ENCODE measurements at regions not wholly inside any gene's neighbourhood (a gene's known extent, or its start where the extent isn't known, plus 50 kb on each side); places are given as distances from the start of the nearest gene placed in this dataset.

DNA sequence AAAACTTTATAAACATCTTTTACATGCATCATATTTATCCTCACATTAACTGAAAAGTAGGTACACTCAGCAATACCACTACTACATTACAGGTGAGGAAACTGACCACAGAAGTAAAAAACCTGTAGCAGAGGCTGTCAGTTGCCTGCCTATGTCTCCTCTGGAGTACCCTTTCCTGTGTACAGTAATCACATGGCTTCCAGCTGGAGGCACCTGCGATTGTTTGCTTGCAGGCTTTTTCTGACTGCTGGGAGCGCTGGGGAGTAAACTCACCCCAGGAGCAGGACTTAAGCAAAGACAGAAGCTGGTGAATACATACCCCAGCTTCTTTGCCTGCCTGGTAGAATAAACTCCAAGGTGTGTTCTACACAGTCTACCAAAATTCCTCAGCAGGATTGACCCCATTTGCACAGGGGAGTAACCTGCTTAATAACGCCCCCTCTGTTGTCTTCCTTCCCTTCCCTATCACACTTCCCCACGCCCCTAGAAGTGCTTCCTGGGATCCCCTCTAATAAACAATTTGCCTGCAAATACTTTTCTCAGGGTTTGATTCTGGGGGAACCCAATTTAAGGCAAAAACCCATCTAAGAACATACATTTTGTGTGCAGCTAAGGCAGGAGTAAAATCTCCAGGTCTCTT is 138.9 kb downstream of the PTH2R start:
- no peak for DNase-seq

DNA sequence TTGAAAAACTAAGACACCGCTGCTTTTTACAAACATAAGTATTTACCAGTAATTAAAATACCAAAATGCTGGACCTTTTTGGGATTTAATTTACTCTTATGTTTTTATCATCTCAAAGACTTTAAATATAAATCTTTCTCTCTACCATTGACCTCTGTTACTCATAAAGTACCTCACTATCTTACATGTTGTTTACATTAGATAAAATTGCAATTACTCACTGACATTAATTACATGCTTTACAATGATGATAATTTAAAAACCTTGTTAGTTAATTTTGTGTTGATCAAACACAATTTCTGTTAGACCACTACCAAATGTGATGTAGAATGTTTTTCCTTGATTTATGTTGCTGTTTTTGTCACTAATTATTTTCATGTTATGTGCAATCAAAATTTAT is 139.5 kb downstream of the PTH2R start:
- DNase-seq = no peak

DNA sequence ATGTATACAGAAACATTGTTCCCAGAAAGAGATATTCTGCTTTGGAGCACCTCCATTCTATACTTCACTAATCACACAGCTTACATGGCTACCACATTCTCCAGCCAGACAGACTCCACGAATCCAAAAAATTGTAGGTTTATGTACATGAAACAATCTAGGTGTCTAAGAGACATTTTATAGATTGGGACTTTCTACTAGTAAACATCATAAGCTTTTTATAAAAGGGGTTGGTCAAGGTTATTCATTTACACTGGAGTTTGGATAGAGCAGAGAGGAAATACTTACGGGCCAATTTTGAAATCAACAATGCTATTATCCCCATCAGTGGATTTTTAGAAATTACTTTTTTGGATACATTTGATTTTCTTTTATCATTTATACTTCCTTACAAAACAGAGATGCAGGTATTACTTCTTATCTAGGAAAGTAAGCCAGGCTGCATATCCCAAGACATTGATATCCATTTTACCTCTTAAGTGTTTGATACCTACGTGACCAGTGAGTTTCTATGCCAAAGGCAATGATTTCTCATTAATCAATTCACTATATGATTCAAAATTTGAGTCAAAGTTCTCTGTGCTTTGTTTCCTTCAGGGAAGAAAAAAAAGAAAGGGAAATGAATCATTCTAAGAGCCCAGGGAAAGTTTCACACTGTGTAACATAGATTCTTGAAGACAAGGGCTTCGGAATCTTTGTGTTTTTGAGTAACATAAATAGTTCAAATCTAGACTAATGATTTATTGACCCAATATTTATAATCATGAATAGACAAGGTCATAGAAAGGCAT is 140.5 kb downstream of the PTH2R start:
- DNase-seq = no peak

DNA sequence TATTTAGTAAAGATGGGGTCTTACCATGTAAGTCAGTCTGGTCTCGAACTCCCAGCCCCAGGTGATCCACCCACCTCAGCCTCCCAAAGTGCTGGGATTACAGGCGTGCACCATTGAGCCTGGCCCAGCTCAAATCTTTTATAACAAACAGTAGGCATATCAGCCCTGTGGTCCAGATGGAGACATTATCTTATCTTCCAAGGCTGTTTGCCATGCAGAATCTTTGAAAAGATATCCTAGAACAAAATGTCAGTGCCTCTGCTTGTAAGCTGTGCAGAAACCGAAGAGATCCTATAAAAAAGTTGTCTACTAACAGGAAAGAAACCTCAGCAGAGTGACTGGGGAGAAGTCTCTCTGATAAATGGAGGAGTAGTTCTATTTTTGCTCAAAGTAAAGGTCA is 142.1 kb downstream of the PTH2R start:
- no peak for DNase-seq

DNA sequence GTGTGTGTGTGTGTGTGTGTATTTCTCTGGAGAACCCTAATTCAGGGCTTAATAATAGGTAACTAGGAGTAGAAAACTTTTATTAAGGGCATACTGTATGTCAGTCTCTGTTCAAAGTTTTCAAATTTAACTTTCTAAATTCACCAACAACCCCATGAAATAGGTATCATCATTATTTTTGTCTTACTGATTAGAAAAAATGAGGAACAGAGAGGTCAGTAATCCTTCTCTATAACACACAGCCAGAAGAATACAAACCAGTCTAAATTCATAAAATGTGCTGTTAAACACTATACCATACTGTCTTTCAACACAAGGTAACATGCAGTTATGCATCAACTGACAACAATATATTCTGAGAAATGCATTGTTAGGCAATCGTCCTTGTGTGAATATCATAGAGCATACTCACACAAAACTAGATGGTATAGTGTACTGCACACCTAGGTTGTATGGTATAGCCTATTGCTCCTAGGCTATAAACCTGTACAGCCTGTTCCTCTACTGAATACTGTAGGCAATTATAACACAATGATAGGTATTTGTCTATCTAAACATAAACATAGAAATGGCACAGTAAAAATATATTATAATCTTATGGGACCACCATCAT is 143.1 kb downstream of the PTH2R start:
- no peak for DNase-seq

DNA sequence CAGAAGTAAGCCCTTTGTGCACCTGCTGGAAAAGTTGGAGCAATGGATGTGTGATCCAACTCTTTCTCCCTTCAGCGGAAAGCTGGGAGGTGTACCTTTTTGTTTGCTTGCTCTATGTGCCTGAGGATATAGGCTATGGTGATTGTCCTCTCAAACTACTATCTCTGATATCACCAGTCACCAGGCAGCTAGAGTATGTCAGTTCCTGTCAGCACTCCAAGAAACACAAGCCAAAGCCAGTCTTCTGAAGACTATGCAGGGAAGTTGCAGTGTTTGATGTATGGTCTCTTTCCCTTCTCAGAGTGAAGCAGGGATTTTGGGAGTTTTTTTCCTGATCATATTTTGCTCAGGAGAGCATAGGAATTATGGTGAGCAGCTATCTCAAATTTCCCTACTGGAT is 146.4 kb downstream of the PTH2R start:
- no peak for DNase-seq

DNA sequence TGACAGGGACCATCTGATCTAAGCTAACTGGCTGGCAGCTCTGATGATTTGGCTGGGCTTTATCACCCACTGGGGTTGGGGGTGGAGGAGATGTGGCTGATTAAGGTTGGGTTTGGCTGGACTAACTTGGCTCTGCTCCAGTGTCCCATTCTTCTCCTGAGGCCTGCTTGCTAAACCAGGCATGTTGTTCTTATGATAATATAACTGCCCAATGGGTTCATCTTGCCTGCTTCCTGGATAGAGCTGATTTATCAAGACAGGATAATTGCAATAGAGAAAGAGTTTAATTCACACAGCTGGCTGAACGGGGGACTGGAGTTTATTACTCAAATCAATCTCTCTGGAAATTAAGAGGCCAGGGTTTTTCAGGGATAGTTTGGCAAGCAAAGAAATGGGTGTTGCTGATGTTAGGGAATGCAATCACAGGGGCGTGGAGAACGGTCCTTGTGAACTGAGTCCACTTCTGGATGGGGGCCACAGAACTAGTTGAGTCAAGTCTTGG is 150.4 kb downstream of the PTH2R start:
- no peak for DNase-seq

DNA sequence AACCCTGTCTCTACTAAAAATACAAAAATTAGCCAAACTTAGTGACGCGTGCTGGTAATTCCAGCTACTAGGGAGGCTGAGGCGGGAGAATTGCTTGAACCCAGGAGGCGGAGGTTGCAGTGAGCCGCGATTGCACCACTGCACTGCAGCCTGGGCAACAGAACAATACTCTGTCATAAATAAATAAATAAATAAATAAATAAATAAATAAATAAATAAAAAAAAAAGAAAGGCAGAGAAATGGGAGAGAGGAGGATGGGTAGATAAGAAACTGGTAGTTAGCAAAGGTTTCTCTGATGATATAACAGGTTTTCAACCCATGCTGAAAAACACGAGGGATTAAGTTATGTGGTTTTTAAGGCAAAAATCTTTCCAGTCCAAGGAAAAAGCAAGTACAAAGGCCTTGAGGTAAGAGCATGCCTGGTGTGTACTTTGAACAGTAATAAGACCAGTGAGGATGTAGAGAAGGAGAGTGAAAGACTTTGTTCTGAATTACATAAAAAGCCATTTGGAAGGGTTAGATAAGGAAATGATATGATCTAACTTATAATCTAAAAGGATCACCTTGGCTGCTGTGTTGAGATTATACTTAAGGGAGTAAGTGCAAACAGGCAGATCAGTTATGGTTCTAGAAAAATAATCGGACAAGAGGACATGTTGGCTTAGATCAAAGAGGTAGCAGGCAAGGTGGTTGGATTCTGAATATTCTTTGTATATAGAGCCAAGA is 159.3 kb downstream of the PTH2R start:
- DNase-seq = no peak

DNA sequence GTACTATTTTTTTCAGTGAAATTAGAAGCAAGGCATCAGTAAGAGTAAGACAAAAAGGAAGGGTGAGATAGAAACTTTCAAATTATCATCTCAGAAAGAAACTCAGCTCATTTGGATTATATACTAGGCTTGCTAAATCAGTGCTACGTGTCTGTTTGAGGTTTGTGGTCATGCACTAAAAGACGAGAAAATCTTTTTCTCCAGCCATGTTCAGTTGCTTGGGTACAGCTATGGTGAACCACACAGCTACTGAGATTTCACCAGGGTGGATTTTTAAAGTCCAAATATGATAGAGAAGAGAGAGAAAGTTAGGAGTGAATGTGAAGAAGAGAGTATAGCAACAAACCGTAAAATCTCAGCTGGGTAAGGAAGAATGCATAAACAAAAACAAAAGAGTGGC is 161.6 kb downstream of the PTH2R start:
- no peak for DNase-seq

DNA sequence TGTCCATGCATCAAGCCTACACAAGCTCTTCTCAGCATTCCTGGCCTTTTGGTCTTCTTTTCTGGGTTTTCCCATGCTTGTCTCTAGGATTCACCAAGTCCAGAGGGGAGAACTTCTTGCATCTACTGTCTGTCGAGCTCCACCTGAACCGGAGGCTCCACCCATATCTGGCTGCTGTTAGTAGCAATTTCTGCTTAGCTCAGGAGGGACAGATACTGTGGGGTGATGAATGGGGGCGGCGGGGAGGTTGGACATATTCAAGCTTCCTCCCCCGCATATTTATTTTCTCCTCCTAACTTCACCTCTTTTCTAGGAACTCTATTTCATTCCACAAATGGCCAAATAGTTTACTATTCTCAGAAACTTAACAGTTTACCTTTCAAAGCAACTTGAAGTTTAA is 163.5 kb downstream of the PTH2R start:
- DNase-seq = no peak

DNA sequence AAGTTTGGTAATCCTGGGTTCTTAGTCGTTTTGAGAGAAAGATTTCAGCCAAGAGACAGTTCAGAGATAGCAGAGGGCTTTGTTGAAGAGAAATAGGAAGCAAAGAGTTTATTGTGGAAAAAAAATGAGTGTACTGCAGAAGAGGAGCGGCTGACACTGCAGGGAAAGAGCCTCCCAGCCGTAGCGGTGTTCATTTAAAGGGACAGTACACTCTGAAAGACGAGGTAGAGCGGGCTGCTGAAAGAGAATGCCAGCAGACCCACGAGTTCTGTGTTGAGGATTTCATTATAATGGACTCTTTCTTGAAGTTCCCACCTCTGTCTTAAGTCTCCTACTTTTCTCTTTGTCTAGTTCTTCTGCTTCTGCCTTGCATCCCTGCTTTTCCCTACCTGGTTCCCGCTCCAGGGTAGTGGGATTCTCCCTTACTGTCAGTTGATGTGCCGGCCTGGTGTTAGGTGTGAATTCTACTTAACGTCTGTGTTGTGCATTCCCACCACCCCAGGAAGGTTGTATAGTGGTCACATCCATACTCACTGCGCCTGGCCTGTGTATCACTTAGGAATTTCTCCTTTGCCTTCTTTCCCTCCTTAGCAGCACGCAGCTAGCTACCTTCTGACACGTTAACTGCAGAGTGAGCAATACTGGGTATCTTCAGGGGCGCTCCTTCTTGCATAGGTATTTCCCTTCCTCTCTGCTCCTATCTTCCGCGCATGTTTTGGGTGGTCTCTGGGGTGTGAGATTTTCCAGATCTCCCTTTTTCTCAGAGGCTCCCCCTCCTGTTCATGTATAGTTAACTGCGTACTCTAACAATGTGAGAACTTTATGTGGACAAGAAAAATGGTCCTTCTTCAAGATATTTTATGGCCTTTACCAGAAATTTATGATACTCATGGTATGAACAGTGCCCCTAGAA is 164.5 kb downstream of the PTH2R start:
- DNase-seq = no peak

DNA sequence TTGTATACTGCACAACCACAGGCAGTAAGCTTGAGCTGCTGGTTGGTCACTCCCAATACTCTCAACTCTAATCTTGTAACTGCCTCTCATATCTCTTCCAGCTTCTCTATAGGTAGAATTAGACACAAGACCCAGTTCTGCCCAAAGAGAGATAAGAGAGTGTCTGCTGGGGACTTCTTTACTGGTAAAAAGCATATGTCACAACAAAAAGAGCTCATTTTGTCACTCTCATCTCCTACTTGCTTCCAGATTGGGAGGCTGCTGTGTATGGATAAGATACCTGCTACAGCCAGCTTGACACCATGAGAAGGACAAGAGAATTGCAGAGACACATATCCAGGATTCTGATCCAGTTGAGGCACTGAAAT is 165.2 kb downstream of the PTH2R start:
- DNase-seq = no peak

DNA sequence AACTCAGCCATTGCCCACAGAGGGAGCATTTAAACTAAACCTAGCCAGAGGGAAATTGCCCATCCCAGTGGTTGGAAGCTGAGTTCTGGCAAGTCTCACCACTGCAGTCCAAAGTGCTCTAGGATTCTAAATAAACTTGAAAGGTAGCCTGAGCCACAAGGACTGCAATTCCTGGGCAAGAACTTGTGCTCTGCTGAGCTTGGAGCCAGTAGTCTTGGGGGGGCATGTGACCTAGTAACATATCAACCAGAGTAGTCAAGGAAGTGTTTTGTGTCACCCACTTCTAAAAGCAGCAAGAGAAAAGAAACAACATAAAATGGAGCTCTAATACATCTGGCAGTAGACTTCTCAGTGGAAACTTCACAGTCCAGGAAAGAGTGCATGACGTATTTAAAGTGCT is 167.0 kb downstream of the PTH2R start:
- DNase-seq = no peak

DNA sequence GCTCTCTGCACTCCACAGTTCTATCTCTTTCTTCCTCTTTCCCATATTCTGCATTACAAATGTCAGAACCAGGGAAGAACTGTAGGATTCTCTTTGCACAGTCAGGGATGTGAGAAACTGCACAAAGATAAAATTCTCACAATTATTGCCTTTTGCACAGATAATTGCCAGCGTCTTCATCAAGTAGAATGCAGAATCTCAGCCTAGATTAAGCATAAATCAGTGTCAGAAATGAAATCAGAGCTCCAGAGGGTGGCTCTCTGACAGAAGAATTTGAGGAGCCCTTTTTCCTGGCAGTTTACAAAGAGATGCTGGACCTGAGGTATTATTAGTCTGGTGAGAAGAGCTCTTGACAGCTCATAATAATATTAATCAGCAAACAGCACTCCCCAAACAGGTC is 173.1 kb downstream of the PTH2R start:
- no peak for DNase-seq

DNA sequence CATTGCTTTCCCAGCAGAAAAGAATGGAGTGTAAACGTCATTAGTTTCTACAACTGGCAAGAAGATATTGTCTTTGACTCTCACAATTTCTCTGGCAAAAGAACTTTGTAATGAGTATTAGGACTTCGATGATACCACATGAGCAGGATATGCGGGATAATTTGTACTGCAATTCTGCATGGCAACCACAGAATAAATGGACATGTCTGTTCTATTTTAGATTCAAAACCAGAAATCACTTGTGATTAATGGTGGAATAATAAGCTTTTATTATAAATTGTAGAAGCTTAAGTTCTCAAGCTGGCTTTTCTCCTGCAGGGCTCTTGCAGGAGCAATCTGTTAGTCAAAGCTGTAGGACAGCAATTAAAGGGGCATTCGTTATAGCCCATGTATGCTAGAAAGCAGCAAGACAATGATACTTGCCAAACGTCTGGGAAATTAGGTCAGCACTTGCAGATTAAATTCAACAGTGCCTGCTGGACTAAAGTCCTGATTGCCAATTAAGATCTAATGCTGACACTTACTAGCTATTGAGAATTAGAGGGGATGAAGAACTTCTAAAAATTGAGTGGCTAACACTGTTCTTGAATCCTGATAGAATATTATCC is 177.9 kb downstream of the PTH2R start:
- DNase-seq = no peak

DNA sequence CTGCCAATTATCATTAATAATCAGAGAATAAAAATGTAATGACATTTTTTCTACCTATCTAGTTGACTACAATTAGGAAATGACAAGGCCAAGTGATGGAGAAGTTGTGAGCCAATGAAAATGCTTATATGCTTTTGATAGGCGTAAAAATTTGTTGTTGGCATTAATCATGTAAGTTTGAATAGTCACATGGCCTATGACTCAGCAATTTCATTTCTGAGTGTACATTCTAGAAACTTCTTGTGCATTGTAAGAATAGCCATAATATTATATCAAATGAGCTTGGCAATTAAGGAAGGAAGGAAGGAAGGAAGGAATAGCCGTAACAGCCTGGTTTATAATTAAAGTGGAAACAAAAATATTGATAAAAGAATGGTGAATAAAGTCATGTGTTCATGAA is 179.9 kb downstream of the PTH2R start:
- no peak for DNase-seq

DNA sequence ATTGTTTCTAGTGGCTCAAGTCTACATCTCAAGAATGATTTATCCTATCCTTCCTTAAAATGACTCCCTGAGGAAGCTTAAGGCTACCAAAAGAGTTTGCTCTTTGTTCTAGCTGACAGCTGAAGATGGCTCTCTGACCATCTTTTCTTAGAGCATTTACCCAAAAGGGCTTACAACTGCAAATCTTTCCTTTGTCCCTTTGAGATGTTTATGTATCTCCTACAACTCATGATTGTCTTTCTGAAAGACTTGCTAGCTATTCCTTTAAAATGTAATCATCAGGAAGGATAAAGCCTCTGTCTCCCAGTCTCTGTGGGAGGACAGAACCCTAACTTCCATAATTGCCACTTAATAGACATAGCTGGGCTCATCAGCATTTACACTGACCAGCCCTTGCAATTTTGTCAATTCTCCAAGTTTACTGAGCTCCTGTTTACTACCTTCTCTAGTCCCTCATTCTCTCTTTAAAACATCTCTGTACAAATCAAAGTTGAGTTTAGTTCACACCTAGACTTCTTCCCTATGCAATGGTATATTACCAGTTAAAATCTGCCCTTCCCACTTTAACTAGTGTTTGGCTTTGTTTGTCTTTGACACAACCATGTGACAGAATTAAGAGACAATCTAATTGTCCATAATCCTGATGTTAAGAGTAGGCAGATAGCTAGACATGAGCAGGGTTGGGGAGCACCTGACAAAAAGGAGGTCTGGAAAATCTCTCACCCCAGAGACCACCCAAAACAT is 188.2 kb downstream of the PTH2R start:
- DNase-seq = no peak

DNA sequence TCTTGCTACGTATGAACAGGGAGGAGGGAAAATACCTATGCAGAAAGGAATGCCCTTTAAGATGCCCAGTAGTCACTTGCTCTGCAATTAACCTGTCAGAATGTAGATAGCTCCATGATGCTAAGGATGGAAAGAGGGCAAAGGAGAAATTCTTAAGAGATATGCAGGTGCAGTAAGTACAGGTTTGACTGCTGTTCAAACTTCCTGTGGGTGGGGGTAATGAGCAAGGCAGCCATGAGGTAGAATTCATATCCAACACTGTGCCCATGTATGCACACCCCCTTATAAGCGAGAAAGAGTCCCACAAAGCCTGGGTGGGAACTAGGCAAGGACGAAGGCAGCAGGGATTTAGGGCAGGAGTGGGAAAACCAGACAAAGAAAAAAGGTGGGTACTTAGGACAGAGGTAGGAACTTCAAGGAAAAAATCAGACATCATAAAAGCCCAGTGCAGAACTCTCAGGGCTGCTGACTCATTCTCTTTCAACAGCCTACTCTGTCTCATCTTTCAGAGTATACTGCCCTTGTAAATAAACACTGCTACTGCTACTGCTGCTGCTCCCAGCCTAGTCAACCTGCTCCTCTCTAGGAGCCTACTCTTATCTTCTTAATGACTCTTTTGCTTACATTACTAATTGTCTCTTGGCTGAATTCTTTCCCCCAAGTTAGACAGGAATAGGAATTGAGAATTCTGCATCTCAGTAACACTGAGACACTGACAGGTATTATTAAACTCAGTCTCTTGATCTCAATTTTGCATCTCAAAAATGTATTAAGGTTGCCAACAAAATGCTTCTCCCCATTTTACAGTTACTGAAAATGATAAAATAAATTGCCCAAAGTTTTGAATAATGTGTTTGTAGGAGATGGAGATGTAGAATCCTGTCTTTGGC is 189.0 kb downstream of the PTH2R start:
- DNase-seq = no peak

DNA sequence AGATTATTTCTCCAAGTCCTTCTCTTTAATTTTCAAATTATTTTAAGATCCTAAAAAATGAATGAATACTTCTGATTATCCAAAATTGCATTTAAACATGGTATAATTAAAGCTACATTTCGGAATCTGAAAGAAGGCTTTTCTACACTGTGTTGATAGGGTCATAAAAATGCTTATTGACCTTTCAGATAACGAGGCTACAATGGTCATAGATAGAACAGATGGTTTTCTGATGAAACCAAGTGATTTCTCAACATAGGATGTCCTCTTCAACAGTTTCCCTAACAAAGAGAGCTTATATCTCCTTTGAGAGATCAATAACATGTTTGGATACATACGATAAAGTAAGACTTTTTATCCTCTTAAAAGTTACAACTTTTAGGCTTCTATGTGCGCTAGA is 201.1 kb downstream of the PTH2R start:
- DNase-seq = no peak
